GM12878 (cell line): ENCODE measurements at regions not wholly inside any gene's neighbourhood (a gene's known extent, or its start where the extent isn't known, plus 50 kb on each side); places are given as distances from the start of the nearest gene placed in this dataset.

ENCODE experiments used
- ATF3 ChIP-seq: IDR thresholded peaks from 2 replicates; pipeline ENCODE4 v1.6.1; 2011; ENCODE audit warnings: low read depth, mild to moderate bottlenecking, low read length, moderate library complexity, borderline replicate concordance; ENCODE audit errors: extremely low read depth
- CEBPZ ChIP-seq: fragments of 150-350 bp; IDR thresholded peaks from 2 replicates; pipeline ENCODE4 v1.6.1; 2016; ENCODE audit warnings: low read depth, low read length
- CREB1 ChIP-seq: IDR thresholded peaks from 2 replicates; pipeline ENCODE4 v1.6.1; 2012; ENCODE audit warnings: low read depth, mild to moderate bottlenecking, inconsistent platforms
- CTCF ChIP-seq, 3 experiments: IDR thresholded peaks in 2 of 3; conservative IDR thresholded peaks in 1 of 3; 2 replicates each; pipeline ENCODE4 v1.5.1; 2011; ENCODE audit warnings: low read depth in 3 of 3, low read length in 3 of 3, mild to moderate bottlenecking in 3 of 3, control low read depth in 2 of 3, moderate library complexity in 2 of 3, inconsistent platforms in 1 of 3, mixed read lengths in 1 of 3; ENCODE audit not compliant: control insufficient read depth in 2 of 3, insufficient read depth in 1 of 3; ENCODE audit errors: extremely low read depth in 1 of 3
- ETV6 ChIP-seq, 2 experiments: fragments of 450-650 bp in 1 of 2; IDR thresholded peaks in 1 of 2; conservative IDR thresholded peaks in 1 of 2; 2 replicates each; pipeline ENCODE4 v1.6.1; 2014; ENCODE audit warnings: antibody characterized with exemption in 1 of 2, borderline replicate concordance in 1 of 2, low read depth in 1 of 2, mild to moderate bottlenecking in 1 of 2, moderate library complexity in 1 of 2
- IKZF1 ChIP-seq: fragments of 450-650 bp; conservative IDR thresholded peaks from 2 replicates; pipeline ENCODE4 v1.6.1; 2017; ENCODE audit warnings: antibody characterized with exemption, mild to moderate bottlenecking
- MLLT1 ChIP-seq: fragments of 450-650 bp; IDR thresholded peaks from 2 replicates; pipeline ENCODE4 v1.6.1; 2016; ENCODE audit warnings: mild to moderate bottlenecking
- MYB ChIP-seq: fragments of 150-350 bp; IDR thresholded peaks from 2 replicates; pipeline ENCODE4 v1.6.1; 2014; ENCODE audit warnings: mild to moderate bottlenecking, low read depth, low read length, borderline replicate concordance
- PML ChIP-seq: IDR thresholded peaks from 2 replicates; pipeline ENCODE4 v1.6.1; 2012; ENCODE audit warnings: low read length, inconsistent platforms
- POLR2AphosphoS2 ChIP-seq: IDR thresholded peaks from 2 replicates; pipeline ENCODE4 v1.6.1; 2011; ENCODE audit warnings: low read depth, mild to moderate bottlenecking, low read length, improper control_type of control experiment, moderate library complexity
- PRDM15 ChIP-seq: fragments of 450-650 bp; formaldehyde crosslinking; IDR thresholded peaks from 2 replicates; pipeline ENCODE4 v1.4.0; 2020; ENCODE audit warnings: mild to moderate bottlenecking, moderate library complexity
- RELB ChIP-seq: fragments of 450-650 bp; IDR thresholded peaks from 2 replicates; pipeline ENCODE4 v1.6.1; 2017; ENCODE audit warnings: low read depth, mild to moderate bottlenecking, moderate library complexity
- SMC3 ChIP-seq: IDR thresholded peaks from 2 replicates; pipeline ENCODE4 v1.6.1; 2011; ENCODE audit warnings: low read length, improper control_type of control experiment, borderline replicate concordance
- TCF12 ChIP-seq: IDR thresholded peaks from 2 replicates; pipeline ENCODE4 v1.6.1; 2011; ENCODE audit warnings: low read depth, mild to moderate bottlenecking, low read length
- ZNF384 ChIP-seq: IDR thresholded peaks from 2 replicates; pipeline ENCODE4 v1.6.1; 2012; ENCODE audit warnings: low read depth, mild to moderate bottlenecking, low read length, improper control_type of control experiment, borderline replicate concordance

GRCh38 chr4:3355266-3355748 is 62.5 kb downstream of the RGS12 start (continued):
- TF ChIP-seq PRDM15 (CRISPR knock-in tag) = no peak
- no peak for TF ChIP-seq PML
- no peak for TF ChIP-seq POLR2AphosphoS2
- no peak for TF ChIP-seq MYB
- no peak for TF ChIP-seq CTCF (IDR thresholded peaks at IDR 0.05 in 2 of 3, conservative IDR thresholded peaks at IDR 0.05 in 1 of 3; ENCODE audit: control insufficient read depth in 2 of 3, extremely low read depth in 1 of 3, insufficient read depth in 1 of 3, low read depth in 3 of 3, low read length in 3 of 3)
- 0 out of 2 replicates have a peak, but pooled peaks have one; percentile 18 for TF ChIP-seq TCF12
- TF ChIP-seq MLLT1 = peak; percentile 45; the same call in 1 of the 2 replicates
- TF ChIP-seq CEBPZ = no peak
- TF ChIP-seq ZNF384 = no peak
- no peak for TF ChIP-seq SMC3
- TF ChIP-seq CREB1 = 0 out of 2 replicates have a peak, but pooled peaks have one; percentile 21
- TF ChIP-seq RELB = peak; percentile 84
- TF ChIP-seq ETV6 (conservative IDR thresholded peaks at IDR 0.05 in 1 of 2, IDR thresholded peaks at IDR 0.05 in 1 of 2; ENCODE audit: borderline replicate concordance in 1 of 2, low read depth in 1 of 2) = peak in 1 of 2 experiments; percentile 78; a peak in 1 of 4 replicates
- no peak for TF ChIP-seq ATF3
- TF ChIP-seq IKZF1 = peak; percentile 75
